Mesendoderm (in vitro differentiated cells): ENCODE measurements at regions not wholly inside any gene's neighbourhood (a gene's known extent, or its start where the extent isn't known, plus 50 kb on each side); places are given as distances from the start of the nearest gene placed in this dataset.

Experiments used
- DNase-seq: peaks from one replicate; pipeline ENCODE4 v3.0.0; 2013
- H2AK5ac ChIP-seq: 2 replicates; pipeline ENCODE4 v1.6.1; 2013; ENCODE audit warnings: low read length, inconsistent platforms
- H2BK120ac ChIP-seq: 2 replicates; pipeline ENCODE4 v1.6.1; 2013; ENCODE audit warnings: low read depth, mild to moderate bottlenecking, low read length, moderate library complexity, mixed read lengths
- H2BK15ac ChIP-seq: replicated peaks from 2 replicates; pipeline ENCODE4 v1.6.1; 2013; ENCODE audit warnings: low read depth, mild to moderate bottlenecking, moderate library complexity
- H2BK5ac ChIP-seq: 2 replicates; pipeline ENCODE4 v1.6.1; 2013; ENCODE audit warnings: low read length, inconsistent platforms
- H3K18ac ChIP-seq: 2 replicates; pipeline ENCODE4 v1.6.1; 2013; ENCODE audit warnings: mild to moderate bottlenecking, low read length, mixed read lengths
- H3K23ac ChIP-seq: one replicate; pipeline ENCODE4 v1.6.1; 2013; ENCODE audit warnings: low read length
- H3K27ac ChIP-seq: 2 replicates; pipeline ENCODE4 v1.5.1; 2013; ENCODE audit warnings: low read depth, mild to moderate bottlenecking, inconsistent platforms, low read length, moderate library complexity
- H3K27me3 ChIP-seq: 2 replicates; pipeline ENCODE4 v1.6.1; 2013; ENCODE audit warnings: low read length, control low read depth, mild to moderate bottlenecking, inconsistent platforms; ENCODE audit not compliant: insufficient read depth, poor library complexity
- H3K36me3 ChIP-seq: 2 replicates; pipeline ENCODE4 v1.6.1; 2013; ENCODE audit warnings: low read length, inconsistent platforms; ENCODE audit not compliant: control insufficient read depth, insufficient read depth
- H3K4ac ChIP-seq: one replicate; pipeline ENCODE4 v1.6.1; 2013; ENCODE audit warnings: low read depth, mild to moderate bottlenecking, low read length, moderate library complexity
- H3K4me1 ChIP-seq: 2 replicates; pipeline ENCODE4 v1.6.1; 2013; ENCODE audit warnings: low read depth, low read length, inconsistent platforms; ENCODE audit not compliant: control insufficient read depth
- H3K4me2 ChIP-seq: 2 replicates; pipeline ENCODE4 v1.6.1; 2013; ENCODE audit warnings: low read length
- H3K4me3 ChIP-seq: 2 replicates; pipeline ENCODE4 v1.5.1; 2013; ENCODE audit warnings: mild to moderate bottlenecking, low read length
- H3K56ac ChIP-seq: one replicate; pipeline ENCODE4 v1.6.1; 2013; ENCODE audit warnings: low read length
- H3K79me1 ChIP-seq: 2 replicates; pipeline ENCODE4 v1.6.1; 2013; ENCODE audit warnings: low read length, inconsistent platforms
- H3K79me2 ChIP-seq: 2 replicates; pipeline ENCODE4 v1.6.1; 2013; ENCODE audit warnings: mild to moderate bottlenecking, low read length; ENCODE audit not compliant: control insufficient read depth, insufficient read depth
- H3K9ac ChIP-seq: 2 replicates; pipeline ENCODE4 v1.6.1; 2013; ENCODE audit warnings: low read length, inconsistent platforms
- H4K5ac ChIP-seq: one replicate; pipeline ENCODE4 v1.6.1; 2013; ENCODE audit warnings: low read length
- H4K8ac ChIP-seq: one replicate; pipeline ENCODE4 v1.6.1; 2013; ENCODE audit warnings: low read depth, mild to moderate bottlenecking, control low read depth, low read length, moderate library complexity
- WGBS: extraction: QIAGEN DNeasy Blood & Tissue Kit; methylation state at CpG from one replicate; pipeline ENCODE4 v1.1.7; 2013; ENCODE audit warnings: low lambda C conversion rate, missing lambda C conversion rate; ENCODE audit not compliant: insufficient coverage; ENCODE audit errors: extremely low coverage; 5-methylcytosine and 5-hydroxymethylcytosine counted together

- H3K27ac ChIP-seq: no peak overlapping the region
- H4K8ac ChIP-seq: no peak overlapping the region
- WGBS: no CpG with 5 or more reads among the region's 1 CpG
Measured at GRCh38 chr21:15558884-15559283, 170.9 kb upstream of the USP25 start.

GRCh38 chr21:15559660-15560059, 170.1 kb upstream of the USP25 start:
- no peak overlapping the region for H2BK120ac ChIP-seq
- no peak overlapping the region for H3K23ac ChIP-seq
- H2BK5ac ChIP-seq: no peak overlapping the region
- no peak overlapping the region for H3K4me3 ChIP-seq
- H4K5ac ChIP-seq: no peak overlapping the region
- no peak overlapping the region for H3K18ac ChIP-seq
- no peak overlapping the region for H3K56ac ChIP-seq
- DNase-seq: no peak
- H2BK15ac ChIP-seq: no peak overlapping the region
- H3K27ac ChIP-seq: no peak overlapping the region
- no peaks in the 10 kb centered on the region for H3K79me1 ChIP-seq
- H3K27me3 ChIP-seq: no peaks in the 10 kb centered on the region
- no peaks in the 10 kb centered on the region for H3K36me3 ChIP-seq
- H3K4ac ChIP-seq: no peak overlapping the region
- no peak overlapping the region for H2AK5ac ChIP-seq
- H4K8ac ChIP-seq: no peak overlapping the region
- no peaks in the 10 kb centered on the region for H3K79me2 ChIP-seq
- no CpG with 5 or more reads among the region's 2 CpGs for WGBS
- no peak overlapping the region for H3K9ac ChIP-seq
- H3K4me1 ChIP-seq: no peaks in the 10 kb centered on the region
- H3K4me2 ChIP-seq: no peak overlapping the region

More at GRCh38 chr21:15558884-15559283, 170.9 kb upstream of the USP25 start:
- Histone ChIP-seq H2AK5ac (no peak overlapping the region), H3K79me2 (no peaks in the 10 kb centered on the region), H3K9ac (no peak overlapping the region), H2BK15ac (no peak overlapping the region), H3K23ac (no peak overlapping the region), H3K36me3 (no peaks in the 10 kb centered on the region), H3K4ac (no peak overlapping the region), H3K79me1 (no peaks in the 10 kb centered on the region), H3K56ac (no peak overlapping the region), H3K27me3 (no peaks in the 10 kb centered on the region), H3K4me2 (no peak overlapping the region), H3K4me1 (no peaks in the 10 kb centered on the region), H2BK5ac (no peak overlapping the region), H4K5ac (no peak overlapping the region), H3K4me3 (no peak overlapping the region), H3K18ac (no peak overlapping the region), H2BK120ac (no peak overlapping the region)
- DNase-seq: no peak

- Histone ChIP-seq H3K18ac (no peak overlapping the region), H3K56ac (no peak overlapping the region), H3K4me2 (no peak overlapping the region), H2AK5ac (no peak overlapping the region), H3K36me3 (no peaks in the 10 kb centered on the region), H3K4ac (no peak overlapping the region), H3K9ac (no peak overlapping the region), H2BK120ac (no peak overlapping the region), H3K79me2 (no peaks in the 10 kb centered on the region), H3K27ac (no peak overlapping the region), H2BK5ac (no peak overlapping the region), H4K5ac (no peak overlapping the region), H4K8ac (no peak overlapping the region), H3K4me1 (no peaks in the 10 kb centered on the region), H3K79me1 (no peaks in the 10 kb centered on the region), H3K27me3 (no peaks in the 10 kb centered on the region), H2BK15ac (no peak overlapping the region), H3K23ac (no peak overlapping the region), H3K4me3 (no peak overlapping the region)
- no CpG with 5 or more reads among the region's 6 CpGs for WGBS
- DNase-seq: no peak
Measured at GRCh38 chr21:15560383-15561056, 169.3 kb upstream of the USP25 start.

- Histone ChIP-seq H3K27ac (no peak overlapping the region), H3K4me3 (no peak overlapping the region), H2BK5ac (no peak overlapping the region), H2BK120ac (no peak overlapping the region), H4K8ac (no peak overlapping the region), H3K79me1 (no peaks in the 10 kb centered on the region), H3K36me3 (no peaks in the 10 kb centered on the region), H3K4ac (no peak overlapping the region), H3K23ac (no peak overlapping the region), H3K18ac (no peak overlapping the region), H2BK15ac (no peak overlapping the region), H3K27me3 (no peaks in the 10 kb centered on the region), H3K79me2 (no peaks in the 10 kb centered on the region), H3K4me1 (no peaks in the 10 kb centered on the region), H3K56ac (no peak overlapping the region), H3K4me2 (no peak overlapping the region), H2AK5ac (no peak overlapping the region), H4K5ac (no peak overlapping the region), H3K9ac (no peak overlapping the region)
- DNase-seq: no peak
Measured at GRCh38 chr21:15562748-15563147, 167.0 kb upstream of the USP25 start.

- no CpG with 5 or more reads among the region's 4 CpGs for WGBS
- no peak overlapping the region for H2BK5ac ChIP-seq
Measured at GRCh38 chr21:15564907-15565306, 164.9 kb upstream of the USP25 start.

GRCh38 chr21:15566703-15567102, 163.1 kb upstream of the USP25 start:
- Histone ChIP-seq H3K79me1 (no peaks in the 10 kb centered on the region), H3K4ac (no peak overlapping the region), H4K8ac (no peak overlapping the region), H3K4me1 (no peaks in the 10 kb centered on the region), H2BK120ac (no peak overlapping the region), H2BK5ac (no peak overlapping the region), H3K9ac (no peak overlapping the region), H4K5ac (no peak overlapping the region), H3K4me3 (no peak overlapping the region), H3K36me3 (no peaks in the 10 kb centered on the region), H3K56ac (no peak overlapping the region), H3K23ac (no peak overlapping the region), H3K18ac (no peak overlapping the region), H3K27ac (no peak overlapping the region), H3K4me2 (no peak overlapping the region), H3K79me2 (no peaks in the 10 kb centered on the region), H2BK15ac (no peak overlapping the region), H3K27me3 (no peaks in the 10 kb centered on the region), H2AK5ac (no peak overlapping the region)
- peak; percentile 10 for DNase-seq
- WGBS: no CpG with 5 or more reads among the region's 1 CpG

More at GRCh38 chr21:15564907-15565306, 164.9 kb upstream of the USP25 start:
- Histone ChIP-seq H3K27ac (no peak overlapping the region), H2AK5ac (no peak overlapping the region), H3K23ac (no peak overlapping the region), H3K27me3 (no peaks in the 10 kb centered on the region), H3K56ac (no peak overlapping the region), H3K4me3 (no peak overlapping the region), H3K4ac (no peak overlapping the region), H2BK15ac (no peak overlapping the region), H4K5ac (no peak overlapping the region), H3K4me1 (no peaks in the 10 kb centered on the region), H3K4me2 (no peak overlapping the region), H3K79me2 (no peaks in the 10 kb centered on the region), H3K36me3 (no peaks in the 10 kb centered on the region), H2BK120ac (no peak overlapping the region), H3K18ac (no peak overlapping the region), H3K79me1 (no peaks in the 10 kb centered on the region), H3K9ac (no peak overlapping the region), H4K8ac (no peak overlapping the region)
- DNase-seq: peak; percentile 61
